ENCODE measurements at regions not wholly inside any gene's neighbourhood (a gene's known extent, or its start where the extent isn't known, plus 50 kb on each side); places are given as distances from the start of the nearest gene placed in this dataset.
"Not testable (repeated sequence)": the region's sequence is repeated elsewhere in the genome, so short reads cannot be mapped to it uniquely, and the experiment has no call there.

DNA sequence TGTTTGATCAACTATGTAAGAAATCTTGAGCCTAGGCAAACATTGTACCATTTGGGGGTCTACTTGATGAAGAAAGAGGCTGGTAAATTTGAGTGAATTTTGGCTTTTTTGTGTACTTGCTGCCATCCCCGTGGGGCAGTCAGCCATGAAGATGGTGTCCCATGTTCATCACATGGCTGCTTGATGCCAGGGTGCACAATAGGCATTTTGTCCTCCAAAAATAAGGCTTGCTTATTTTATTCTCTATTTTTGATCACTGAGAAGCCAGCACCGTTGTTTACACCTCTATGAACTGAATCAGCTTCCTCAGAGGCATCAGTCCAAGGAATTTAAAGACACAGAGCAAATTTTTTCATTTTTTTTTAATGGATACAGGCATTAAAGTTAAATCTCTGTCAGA, 1195.7 kb downstream of the AMY1C start:
- no peak for DNase-seq (ENCODE audit: low read depth, low spot score)

DNA sequence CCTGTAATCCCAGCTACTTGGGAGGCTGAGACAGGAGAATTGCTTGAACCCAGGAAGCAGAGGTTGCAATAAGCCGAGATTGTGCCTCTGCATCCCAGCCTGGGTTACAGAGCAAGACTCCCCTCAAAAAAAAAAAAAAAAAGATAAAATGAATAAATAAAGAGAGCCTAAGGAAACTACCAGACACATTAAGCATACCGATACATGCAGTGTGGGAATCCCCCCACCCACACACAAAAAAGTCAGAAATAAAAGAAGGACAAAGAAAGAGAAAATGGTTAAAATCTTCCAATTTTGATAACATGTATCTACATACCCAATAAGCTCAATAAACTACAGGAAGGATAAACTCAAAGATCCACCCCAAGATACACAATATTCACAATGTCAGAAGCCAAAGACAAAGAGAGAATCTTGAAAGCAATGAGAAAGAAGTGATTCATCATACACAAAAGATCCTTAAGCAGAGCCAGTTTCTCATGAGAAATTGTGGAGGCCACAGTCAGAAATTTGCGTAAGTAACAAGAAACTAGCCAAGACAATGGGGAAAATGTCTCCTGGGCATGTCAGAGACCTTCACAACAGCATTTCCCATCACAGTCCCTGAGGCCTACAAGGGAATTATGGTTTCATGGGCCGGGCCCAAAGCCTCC, 1197.0 kb downstream of the AMY1C start:
- no peak for DNase-seq (ENCODE audit: low read depth, low spot score)

DNA sequence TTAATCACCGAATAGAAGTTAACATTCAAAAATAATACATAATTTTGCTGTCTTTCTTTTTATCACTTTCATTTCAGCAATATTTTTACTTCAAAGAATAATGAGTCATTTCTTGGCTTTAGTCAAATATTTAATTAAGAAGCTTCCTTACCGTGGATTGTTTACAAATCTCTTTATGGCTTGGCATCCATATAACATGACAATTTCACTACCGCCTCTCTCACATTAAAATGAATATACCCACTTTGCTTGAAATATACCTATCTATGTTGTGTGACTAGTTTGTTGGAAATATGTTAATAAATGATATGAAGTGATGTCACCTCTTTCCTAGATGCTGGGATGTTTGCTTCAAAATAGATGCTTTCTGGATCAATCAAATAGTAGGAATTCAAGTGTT, 1203.9 kb downstream of the AMY1C start:
- no peak for DNase-seq (ENCODE audit: low read depth, low spot score)

DNA sequence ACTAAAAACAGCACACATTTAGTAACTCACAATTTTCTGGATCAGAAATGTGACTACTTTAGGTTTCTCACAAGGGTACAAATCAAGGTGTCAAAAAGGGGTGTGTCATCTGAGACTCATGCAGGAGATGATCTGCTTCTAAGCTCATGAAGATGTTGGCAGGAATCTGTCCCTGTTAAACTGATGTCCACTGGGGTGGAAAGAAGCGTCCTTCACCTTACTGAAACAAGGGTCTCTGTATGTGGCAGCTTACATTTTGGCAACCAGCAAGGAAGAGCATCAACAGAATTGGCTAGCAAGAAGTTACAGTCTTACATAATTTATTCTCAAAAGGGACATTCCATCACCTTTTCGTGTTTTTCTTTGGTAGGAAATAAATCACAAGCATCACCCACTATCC, 1223.8 kb downstream of the AMY1C start:
- DNase-seq (ENCODE audit: low read depth, low spot score): no peak

DNA sequence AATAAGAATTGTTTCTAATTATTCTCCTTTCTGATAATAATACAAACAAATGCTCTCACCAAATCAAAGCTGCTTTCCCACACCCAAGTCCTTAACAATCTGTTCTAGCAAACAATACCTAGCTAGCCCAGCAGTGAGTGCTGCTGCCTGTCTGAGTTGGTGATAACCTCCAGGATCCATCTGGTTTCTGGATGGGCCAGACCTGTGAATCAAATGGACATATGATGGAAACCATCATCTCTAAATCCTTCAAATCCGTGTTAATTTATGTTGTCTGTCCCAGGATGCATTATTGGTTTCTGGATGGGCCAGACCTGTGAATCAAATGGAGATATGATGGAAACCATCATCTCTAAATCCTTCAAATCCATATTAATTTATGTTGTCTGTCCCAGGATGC, 1230.0 kb downstream of the AMY1C start:
- no peak for DNase-seq (ENCODE audit: low read depth, low spot score)

DNA sequence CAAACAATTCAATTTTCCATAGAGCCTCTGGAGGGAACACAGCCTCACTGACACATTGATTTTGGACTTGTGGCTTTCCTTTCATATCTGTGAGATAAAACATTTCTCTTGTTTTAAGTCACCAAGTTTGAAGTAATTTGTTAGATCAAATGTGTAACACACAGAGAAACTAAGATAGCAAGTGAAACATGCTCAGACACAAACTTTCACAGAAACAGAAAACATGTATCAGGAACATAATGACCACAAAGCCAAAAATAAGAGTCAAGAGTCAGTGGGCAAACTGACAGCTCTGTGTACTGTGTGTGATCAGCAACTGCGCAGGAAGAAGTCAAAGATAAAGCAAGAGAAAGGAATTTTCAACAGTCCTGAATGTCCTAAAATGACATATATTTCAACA, 1237.5 kb downstream of the AMY1C start:
- no peak for DNase-seq (ENCODE audit: low read depth, low spot score)

GRCh38 chr1:104989012-104989411, 1239.3 kb downstream of the AMY1C start:
- DNase-seq (ENCODE audit: low read depth, low spot score): no peak

DNA sequence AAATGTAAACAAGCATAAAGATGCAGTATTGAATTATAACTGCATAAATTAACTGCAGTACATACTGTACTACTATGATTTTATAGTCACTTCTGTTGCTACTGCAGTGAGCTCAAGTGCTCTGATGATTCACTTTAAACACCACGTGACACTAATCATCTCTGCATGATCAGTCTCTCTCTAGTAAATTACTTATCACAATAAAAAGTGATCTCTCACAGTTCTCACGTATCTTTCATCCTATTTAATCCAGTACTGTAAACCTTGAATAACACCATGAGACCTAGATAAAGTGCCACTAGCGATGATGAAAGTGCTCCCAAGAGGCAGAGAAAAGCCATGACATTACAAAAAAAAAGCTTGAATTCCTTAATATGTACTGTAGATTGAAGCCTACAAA, 1242.0 kb downstream of the AMY1C start:
- DNase-seq (ENCODE audit: low read depth, low spot score): no peak

GRCh38 chr1:105000793-105001192, 1251.1 kb downstream of the AMY1C start:
- no peak for DNase-seq (ENCODE audit: low read depth, low spot score)

- no peak for DNase-seq (ENCODE audit: low read depth, low spot score)
These were observed 1254.8 kb downstream of the AMY1C start for GRCh38 chr1:105004515-105004914.

GRCh38 chr1:105005594-105006195, 1256.0 kb downstream of the AMY1C start:
- no peak for DNase-seq (ENCODE audit: low read depth, low spot score)

GRCh38 chr1:105017587-105017986, 1267.9 kb downstream of the AMY1C start:
- DNase-seq (ENCODE audit: low read depth, low spot score): no peak

- DNase-seq (ENCODE audit: low read depth, low spot score): no peak
These were observed 1274.0 kb downstream of the AMY1C start for GRCh38 chr1:105023719-105024118.

DNA sequence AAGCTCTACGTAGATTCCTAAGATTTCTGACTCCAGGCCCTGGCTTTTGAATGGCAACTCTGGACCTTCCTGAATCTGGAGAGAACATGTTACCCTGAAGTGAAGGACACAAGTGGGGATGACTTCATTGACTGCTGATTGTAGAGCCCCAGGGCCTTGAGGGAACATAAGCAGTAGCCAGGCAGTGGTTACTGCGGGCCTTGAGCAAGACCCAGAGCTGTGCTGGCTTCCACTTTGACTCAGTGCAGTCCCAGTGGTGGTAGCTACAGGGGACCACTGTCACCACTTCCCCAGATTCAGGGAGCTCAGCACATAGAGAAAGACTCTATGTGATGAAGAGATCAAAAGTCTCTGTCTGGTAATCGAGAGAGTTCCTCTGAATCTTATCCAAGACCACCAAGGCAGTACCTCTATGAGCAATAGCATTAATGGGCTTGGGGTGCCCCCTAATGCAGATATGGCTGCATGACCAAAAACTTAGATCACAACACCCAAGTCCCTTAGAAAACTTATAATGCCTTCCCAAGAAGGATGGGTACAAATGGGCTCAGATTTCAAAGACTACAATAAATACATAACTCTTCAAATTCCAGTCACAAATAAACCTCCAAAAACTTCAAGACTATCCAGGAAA, 1278.3 kb downstream of the AMY1C start:
- no peak for DNase-seq (ENCODE audit: low read depth, low spot score)

DNA sequence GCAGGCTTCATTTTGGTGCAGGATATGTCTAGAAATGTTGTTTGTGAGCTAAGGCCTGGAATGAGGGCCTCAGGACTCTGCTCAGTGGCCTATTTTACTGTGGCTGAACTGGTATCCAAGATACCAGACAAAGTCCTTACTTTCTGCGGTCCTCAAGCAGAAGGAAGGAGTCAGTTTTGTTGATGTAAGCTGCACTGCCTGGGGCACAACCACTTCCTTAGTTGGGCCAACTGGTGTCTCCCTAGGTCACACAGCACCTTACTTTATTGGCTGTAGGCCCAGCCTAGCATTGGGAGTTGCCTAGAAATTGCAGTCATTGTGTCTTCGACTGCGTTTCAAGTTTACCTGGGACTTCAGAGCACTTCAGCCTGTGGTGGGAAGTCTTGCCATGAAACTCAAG, 1322.7 kb downstream of the AMY1C start:
- no peak for DNase-seq (ENCODE audit: low read depth, low spot score)

DNA sequence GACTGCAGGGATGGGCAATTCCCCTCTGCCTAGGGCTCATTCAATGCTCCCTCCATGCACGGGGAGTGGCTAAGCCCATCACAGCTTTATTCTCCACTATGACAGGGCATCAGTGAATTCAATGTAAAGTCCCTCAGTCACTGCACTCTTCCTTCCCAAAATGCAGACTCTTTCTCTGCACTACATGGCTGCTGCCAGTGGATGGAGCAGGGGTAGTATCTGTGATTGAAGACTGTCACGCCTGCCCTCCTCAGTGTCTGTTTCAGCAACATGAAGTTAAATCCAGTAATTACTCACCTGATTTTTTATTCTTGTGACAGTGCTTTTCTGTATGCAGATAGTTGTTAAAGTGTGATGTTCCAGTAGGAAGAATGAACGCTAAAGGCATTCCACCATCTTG, 1323.2 kb downstream of the AMY1C start:
- no peak for DNase-seq (ENCODE audit: low read depth, low spot score)

DNA sequence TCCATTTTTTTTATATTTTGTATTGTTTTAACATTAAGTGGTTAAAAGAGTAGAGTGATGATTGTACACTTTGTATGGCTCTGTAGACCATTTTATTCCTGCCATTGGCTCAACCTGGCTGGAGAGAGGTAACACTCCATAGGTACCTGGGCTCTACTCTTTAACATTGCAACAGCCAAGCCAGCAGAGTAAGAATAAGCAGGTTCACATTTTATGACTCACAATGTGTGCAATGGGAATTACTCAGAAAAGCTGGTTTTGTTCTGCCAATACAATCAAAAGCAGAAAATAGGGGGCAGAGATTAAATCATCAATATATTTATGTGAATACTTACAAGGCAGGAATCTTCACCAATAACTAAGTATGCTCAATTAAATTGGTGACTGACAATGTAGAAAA, 1324.0 kb downstream of the AMY1C start:
- no peak for DNase-seq (ENCODE audit: low read depth, low spot score)

DNA sequence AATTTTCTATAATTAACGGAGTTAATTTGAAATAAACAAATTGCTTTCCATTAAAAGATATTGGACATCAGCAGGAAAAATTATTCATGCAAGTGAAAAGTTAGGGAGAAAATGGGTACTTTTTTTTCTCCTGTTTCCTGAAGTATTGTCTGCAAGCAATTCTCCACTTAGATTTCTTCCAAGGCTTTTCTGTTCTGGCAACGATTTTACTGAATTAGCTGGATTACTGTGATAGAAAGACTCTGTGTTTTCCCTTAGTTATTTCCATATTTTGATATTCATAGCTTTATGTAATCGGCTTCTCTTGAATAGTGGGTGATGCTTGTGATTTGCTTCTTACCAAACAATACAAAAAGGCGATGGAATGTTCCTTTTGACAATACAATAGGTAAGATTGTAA, 1333.9 kb downstream of the AMY1C start:
- no peak for DNase-seq (ENCODE audit: low read depth, low spot score)

- DNase-seq (ENCODE audit: low read depth, low spot score): no peak
These were observed 1337.8 kb downstream of the AMY1C start for GRCh38 chr1:105087506-105087905.

GRCh38 chr1:105088166-105088565, 1338.5 kb downstream of the AMY1C start:
- DNase-seq (ENCODE audit: low read depth, low spot score): no peak

DNA sequence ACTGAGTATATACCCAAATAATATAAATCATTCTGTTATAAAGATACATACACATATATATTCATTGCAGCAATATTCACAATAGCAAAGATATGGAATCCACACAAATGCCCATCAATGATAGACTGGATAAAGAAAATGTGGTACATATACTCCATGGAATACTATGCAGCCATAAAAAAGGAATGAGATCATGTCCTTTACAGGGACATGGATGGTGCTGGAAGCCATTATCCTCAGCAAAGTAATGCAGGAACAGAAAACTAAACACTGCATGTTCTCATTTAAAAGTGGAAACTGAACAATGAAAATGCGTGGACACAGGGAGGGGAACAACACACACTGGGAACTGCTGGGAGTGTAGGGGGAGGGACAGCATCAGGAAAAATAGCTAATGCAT, 1344.2 kb downstream of the AMY1C start:
- not testable (repeated sequence) for DNase-seq (ENCODE audit: low read depth, low spot score)

DNA sequence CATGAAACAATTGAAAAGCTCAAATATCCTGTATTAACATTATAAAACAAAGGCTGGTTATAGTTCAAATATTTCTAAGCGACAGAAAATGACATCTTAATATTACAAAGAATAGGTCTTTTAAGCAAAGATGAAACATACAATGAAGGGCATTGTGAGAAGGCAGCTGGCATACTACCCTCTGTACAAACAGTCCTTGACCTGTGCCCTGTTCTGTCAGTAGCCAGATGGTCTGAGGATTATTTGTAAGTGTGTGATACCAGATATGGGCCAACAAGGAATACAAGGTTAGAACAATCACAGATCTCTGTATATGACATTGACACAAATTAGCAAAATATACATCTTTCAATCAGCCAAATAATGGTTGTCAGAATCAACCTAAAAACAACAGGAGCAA, 1350.4 kb downstream of the AMY1C start:
- DNase-seq (ENCODE audit: low read depth, low spot score): no peak

GRCh38 chr1:105101261-105101660, 1351.6 kb downstream of the AMY1C start:
- DNase-seq (ENCODE audit: low read depth, low spot score): no peak

All from iPS DF 19.7 (cell line).